HG02571 (cell line): ENCODE measurements at regions not wholly inside any gene's neighbourhood (a gene's known extent, or its start where the extent isn't known, plus 50 kb on each side); places are given as distances from the start of the nearest gene placed in this dataset.
"Not testable (repeated sequence)": the region's sequence is repeated elsewhere in the genome, so short reads cannot be mapped to it uniquely, and the experiment has no call there.

Experiments
- ATAC-seq: cut with Tn5 transposase; IDR thresholded peaks from one replicate; pipeline ENCODE4 v1.9.1; 2021; ENCODE audit warnings: mild to moderate bottlenecking, moderate library complexity; ENCODE audit not compliant: unreplicated experiment

DNA sequence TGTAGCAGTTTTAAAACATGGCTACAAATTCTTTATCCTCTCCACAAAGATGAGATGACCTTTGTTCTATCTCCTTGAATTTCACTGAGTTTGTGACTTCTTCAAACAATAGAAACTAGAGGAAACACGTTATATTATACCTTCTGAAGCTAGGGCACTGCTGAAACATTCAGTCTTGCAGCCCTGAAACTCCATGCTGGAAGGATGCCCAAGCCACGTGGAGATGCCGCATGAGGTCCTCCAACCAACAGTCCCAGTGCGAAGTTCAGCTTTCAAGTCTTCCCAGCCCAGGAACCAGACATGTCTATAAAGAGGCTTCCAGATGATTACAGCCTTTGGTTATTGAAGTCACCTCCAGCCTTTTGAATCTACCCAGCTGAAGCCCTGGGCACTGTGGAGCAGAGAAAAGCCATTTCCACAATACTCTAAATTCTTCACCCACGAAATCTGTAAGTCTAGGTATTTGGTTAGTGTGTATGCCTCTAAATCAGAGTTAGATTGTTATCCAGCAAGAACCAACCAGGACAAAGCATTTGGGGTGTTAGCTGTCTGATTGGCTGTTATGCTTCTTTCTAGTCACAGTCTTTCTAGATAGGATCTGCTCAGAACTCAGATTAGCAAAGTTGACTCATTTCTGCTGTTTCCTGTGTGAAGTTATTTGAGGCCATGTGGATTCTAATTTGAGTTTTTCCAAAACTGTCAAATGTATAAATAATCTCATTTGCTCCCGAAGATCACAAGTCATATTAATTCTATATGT, 186.5 kb upstream of the TMEM72 start:
- ATAC-seq: no peak

DNA sequence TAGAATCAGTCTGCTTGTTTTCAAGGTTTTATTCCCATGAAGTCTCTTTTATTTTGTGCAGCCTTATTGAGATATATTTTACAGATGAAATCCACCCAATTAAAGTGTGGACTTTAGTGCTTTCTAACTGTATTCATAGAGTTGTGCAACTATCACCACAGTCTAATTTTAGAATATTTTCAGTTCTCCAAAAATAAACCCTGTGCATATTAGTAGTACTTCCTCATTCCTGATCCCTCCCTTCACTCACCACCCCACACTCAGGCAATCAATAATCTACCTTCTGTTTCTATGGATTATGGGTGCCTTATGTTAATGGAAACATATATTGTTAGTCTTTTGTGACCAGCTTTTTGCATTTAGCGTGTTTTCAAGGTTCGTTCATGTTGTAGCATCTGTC, 185.7 kb upstream of the TMEM72 start:
- no peak for ATAC-seq

DNA sequence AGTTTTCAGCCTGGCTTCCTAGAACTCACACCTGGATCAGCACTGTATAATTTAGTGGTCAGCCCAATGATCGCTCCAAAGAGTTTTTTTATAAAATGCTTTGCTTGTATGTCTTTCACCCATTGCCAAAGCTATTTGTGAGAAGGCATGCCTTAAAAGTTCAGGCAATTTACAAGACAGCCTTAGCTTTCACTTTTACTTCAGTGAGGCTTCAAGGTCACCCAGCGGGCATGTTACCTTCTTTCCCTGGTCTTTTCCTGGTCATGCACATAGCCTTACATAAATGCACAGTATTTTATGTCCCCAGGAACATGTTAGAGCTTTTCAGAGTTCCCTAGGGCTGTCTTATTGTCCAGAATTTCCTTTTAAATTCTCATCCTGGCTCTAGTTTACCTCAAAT, 179.9 kb upstream of the TMEM72 start:
- ATAC-seq: no peak

GRCh38 chr10:44733501-44734488, 177.3 kb upstream of the TMEM72 start:
- ATAC-seq: no peak

DNA sequence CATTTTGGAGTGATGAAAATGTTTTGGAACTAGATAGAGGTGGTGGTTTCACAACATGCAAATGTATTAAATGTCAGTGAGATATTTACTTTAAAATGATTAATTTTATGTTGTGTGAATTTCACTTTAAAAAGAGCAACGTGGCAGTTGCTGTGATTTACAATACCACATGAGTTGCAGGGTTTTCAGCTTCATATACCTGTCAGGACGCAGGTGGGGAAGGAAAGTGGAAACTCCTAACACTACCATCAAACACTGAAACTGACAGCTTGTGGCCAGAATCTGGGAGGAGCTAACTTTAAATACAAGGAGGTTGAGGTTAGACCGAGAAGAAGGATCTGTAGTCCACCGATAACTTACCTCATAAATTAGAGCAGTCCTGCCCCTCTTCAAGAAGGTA, 168.9 kb upstream of the TMEM72 start:
- no peak for ATAC-seq

DNA sequence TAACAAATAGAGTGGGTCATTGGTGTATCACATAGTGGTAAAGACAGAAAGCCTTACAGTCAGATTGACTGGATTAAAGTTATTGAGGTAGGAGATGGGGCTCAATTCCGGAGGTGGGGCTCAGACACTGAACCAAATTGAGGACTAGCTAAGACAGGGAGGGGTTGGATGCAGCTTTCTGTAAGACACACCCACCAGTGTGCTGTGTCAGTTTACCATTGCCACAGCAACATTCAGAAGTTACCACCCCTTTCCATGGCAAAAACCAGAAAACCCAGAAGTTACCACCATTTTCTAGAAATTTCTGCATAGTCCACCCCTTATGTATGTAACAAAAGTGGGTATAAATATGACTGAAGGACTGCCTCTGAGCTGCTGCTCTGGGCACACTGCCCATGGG, 167.6 kb upstream of the TMEM72 start:
- no peak for ATAC-seq

DNA sequence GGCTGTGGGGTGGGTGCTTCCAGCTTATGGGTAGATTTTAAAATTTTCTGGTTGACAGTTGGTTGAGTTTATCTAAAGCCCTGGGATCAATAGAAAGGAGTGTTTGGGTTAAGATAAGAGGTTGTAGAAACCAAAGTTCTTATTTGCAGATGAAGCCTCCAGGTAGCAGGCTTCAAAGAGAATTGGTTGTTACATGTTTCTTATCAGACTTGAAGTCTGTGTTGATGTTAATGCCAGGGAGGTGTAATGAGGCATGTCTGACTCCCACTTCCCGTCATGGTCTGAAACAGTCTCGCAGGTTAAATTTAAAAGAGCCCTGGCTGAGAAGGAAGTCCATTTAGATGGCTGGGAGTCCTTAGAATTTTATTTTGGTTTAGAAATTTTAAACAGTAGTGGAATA, 165.2 kb upstream of the TMEM72 start:
- no peak for ATAC-seq

GRCh38 chr10:44747593-44748172, 163.5 kb upstream of the TMEM72 start:
- no peak for ATAC-seq

DNA sequence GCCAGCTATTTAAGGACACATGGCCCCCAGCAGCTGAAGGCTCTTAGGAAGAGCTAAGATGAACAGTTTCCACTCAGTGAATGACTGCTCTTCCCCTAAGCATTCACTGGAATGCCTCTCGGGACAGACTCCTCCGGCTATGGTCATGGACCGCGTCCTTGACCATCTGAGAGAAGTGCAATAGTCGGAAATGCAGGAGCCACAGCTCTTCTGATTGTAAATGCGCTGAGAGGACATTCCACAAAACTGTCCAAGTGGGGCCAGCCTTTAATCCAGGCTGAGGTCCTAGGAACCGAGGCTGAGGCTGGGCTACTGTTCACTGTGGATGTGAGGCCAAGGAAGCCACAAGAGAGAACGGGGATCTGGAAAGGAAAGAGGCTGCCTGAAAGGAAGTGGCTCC, 162.0 kb upstream of the TMEM72 start:
- no peak for ATAC-seq

- no peak for ATAC-seq
These were observed 158.4 kb upstream of the TMEM72 start for GRCh38 chr10:44752451-44753441.

- not testable (repeated sequence) for ATAC-seq
These were observed 156.8 kb upstream of the TMEM72 start for GRCh38 chr10:44754355-44754754.

GRCh38 chr10:44755481-44755880, 155.7 kb upstream of the TMEM72 start:
- no peak for ATAC-seq

- ATAC-seq: no peak
These were observed 154.9 kb upstream of the TMEM72 start for GRCh38 chr10:44756216-44756615.

- ATAC-seq: no peak
These were observed 153.5 kb upstream of the TMEM72 start for GRCh38 chr10:44757551-44758205.

GRCh38 chr10:44759122-44759521, 152.0 kb upstream of the TMEM72 start:
- no peak for ATAC-seq

- ATAC-seq: no peak
These were observed 150.6 kb upstream of the TMEM72 start for GRCh38 chr10:44760513-44760912.

DNA sequence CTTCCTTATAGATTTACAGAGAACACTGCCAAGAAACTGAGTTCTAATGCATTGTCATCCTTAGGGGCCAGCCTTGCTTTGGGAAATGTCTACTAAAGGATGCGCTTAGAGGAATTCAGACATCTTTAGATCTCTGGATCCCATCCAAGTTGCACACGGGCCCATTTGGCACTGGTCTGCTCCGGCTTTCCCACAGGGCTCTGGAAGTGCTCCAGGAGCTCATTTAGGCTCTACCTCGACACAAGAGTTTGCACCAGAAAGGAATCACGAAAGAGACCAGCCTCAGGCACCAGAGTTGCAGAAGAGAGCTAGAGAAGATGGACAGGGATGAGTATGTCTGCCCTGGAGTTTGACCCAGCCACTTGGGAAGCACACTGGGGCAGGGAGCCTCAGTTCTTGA, 150.1 kb upstream of the TMEM72 start:
- ATAC-seq: no peak

- ATAC-seq: no peak
These were observed 147.8 kb upstream of the TMEM72 start for GRCh38 chr10:44763331-44763730.

- no peak for ATAC-seq
These were observed 145.8 kb upstream of the TMEM72 start for GRCh38 chr10:44765299-44765698.

DNA sequence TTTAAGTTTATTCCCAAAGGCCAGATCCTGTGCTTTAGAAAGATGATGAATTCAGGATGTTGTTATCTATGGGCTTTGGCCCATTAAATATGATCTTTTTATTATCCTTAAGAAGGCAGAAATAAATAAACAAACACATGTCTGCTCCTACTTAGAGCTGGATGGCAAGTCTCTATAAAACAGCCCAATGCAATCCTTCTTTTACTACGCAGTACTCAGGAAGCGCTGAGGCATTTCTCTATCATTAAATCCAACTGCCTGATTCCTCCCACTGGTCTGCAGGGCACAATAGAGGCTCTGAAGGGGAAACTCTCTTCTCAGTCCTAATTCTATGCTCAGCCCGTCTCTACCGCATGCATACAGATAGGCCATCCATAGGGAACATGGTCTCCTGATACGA, 144.5 kb upstream of the TMEM72 start:
- no peak for ATAC-seq
